Stimulated activated CD8-positive, alpha-beta memory T cell treated with anti-CD3 and anti-CD28 coated beads, Interleukin-12 subunit alpha, Interleukin-12 subunit beta, amount 100 ng/mL, for 4 hours (primary cell): ENCODE measurements at regions not wholly inside any gene's neighbourhood (a gene's known extent, or its start where the extent isn't known, plus 50 kb on each side); places are given as distances from the start of the nearest gene placed in this dataset.
"Not testable (repeated sequence)": the region's sequence is repeated elsewhere in the genome, so short reads cannot be mapped to it uniquely, and the experiment has no call there.

Source experiments
- DNase-seq: peaks from one replicate; pipeline ENCODE4 v3.0.0-alpha.2; 2020; ENCODE audit warnings: low read depth

DNA sequence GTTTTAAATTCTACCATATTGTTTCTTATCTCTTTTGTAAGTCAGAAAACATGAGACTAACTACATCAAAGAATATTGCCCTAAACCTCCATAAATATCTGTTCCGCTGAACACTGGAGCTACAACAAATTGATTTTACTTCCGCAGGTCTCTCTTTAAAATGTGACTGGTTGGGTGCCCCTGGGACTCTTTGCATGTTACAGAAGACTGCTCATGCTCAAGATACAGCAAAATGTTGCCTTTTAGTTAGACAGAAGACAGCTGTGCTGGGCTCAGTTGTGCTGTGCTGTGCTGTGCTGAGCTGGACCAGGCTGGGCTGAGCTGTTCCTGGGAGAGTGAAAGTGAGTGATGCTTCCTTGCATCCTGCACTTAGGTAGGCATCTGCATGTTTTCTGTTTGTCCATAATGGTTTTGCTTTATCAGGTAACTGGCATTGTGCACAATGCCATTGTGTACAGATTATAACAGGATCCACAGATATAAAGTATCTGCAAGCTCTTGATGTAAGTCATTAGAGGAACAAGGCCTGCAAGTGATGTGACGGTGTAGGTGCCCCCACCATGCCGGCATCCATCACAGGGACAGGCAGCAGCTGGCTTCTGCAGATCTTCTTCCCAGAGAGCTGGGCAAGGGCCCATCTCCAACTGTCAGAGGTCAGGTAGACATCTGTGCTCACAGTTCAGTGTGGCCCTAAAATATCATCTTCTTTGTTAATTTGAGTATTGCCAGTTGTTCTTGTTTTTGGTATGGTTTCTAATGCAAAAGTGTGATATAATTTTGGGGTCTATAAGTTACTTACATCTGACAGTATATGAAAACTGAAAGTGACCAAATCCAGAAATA lies 972.5 kb upstream of the CELF2 start:
- DNase-seq = no peak

DNA sequence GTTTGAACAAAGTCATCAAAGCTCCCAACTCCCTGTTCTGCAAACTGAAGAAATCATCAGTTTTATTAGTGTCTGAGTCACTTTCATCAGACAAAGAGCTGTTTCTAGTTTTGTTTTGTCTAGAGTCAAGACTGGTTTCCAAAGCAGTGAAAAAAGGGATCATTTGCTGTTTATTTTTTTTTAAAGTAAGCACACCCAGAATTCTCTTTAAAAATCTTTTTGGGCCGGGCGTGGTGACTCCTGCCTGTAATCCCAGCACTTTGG lies 972.0 kb upstream of the CELF2 start:
- no peak for DNase-seq

DNA sequence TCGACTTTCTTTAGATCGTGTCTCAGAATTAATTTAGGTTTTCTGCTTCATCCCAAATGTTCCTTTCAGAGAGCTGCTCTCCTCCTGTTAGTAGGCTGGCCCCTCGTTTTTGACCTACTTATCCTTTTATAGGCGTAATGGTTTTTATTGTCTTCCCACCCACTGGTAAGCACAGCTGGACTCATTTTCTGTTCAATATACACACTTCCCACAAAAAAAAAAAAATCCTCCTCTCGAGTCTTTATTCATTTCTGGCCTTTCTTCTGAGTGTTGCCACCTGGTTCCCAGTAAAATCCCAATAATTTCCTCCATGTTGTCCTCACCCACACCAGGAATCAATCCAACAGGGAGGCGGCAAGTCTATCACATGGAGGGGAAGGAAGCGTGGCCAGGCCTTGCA lies 970.2 kb upstream of the CELF2 start:
- DNase-seq = no peak

DNA sequence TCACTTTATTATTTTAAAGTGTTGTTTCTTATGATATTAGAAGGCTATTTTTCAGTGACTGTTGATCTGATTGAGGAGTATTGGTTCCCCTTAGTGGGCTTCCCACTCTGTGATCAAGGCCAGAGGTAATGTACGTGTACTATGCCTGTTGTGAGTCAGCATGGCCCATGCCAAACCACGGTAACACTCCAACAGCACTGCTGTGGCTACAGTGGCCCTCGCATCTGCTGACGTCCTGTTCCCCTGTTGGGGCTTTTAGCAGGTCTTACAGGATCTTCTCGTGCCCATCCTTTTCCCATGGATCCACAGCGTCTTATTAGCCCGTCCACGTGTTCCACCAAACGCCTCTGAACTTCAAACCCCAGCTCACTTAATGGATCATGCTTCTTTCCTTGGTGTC lies 964.6 kb upstream of the CELF2 start:
- DNase-seq = no peak

DNA sequence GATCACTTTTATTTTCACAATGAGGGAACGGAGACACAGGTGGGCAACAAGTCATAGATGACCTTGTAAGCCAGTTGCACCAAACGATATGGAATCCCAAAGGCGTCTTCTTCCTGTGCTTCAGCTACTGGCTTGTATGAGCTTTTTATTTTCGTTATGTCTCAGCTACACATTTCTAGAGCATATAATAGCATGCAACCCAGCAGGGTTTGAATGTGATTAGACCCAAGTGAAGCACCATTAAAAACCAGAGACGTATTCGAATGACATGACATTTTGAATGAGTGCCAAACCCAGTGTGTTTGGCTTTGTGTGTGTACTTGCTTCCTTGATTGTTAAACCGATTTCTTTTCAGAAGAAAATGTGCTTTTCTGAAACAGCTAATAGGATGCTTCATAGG lies 963.2 kb upstream of the CELF2 start:
- DNase-seq = no peak

DNA sequence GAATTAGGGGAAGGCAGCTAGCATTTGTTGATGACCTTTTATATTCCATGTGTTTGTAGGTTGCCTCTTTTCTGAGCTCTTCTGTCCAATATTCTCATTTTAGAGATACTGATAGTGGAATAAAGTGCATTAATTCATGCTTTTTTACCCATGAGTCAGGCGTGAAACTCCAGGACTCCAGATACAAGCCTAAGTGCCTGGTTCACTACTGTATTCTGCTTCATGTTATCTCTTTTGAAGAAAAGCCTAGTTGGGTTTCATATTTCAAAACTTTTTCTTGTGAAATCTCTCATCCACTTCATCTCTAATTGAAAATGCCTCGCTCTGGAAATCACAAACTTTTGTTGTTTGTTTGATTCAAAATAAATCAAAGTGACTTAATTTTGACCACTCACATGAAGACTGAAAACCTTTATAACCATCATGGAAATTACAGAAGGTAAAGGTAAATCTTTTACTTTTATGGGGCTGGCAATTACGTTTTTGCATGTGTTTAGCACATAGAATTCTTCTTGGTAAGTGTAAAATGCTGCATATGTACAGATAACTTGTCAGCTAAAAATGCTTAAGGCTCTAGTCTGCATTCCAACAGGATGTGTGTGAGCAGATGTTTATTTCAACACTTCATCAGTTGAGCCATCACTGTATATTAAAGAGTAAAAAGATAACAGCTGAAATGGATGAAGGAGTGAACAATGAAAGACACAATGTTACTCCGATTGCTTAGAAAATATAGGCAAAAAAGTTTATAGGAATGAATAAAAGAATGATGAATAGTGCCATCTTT lies 961.8 kb upstream of the CELF2 start:
- no peak for DNase-seq

- no peak for DNase-seq
Observed at GRCh38 chr10:10056961-10057360, 960.7 kb upstream of the CELF2 start.

GRCh38 chr10:10067644-10068043 lies 950.0 kb upstream of the CELF2 start:
- DNase-seq = no peak

DNA sequence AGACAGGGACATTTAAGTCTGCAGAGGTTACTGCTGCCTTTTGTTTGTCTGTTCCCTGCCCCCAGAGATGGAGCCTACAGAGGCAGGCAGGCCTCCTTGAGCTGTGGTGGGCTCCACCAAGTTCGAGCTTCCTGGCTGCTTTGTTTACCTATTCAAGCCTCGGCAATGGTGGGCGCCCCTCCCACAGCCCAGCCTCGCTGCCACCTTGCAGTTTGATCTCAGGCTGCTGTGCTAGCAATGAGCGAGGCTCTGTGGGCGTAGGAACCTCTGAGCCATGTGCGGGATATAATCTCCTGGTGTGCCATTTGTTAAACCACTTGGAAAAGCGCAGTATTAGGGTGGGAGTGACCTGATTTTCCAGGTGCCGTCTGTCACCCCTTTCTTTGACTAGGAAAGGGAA lies 942.8 kb upstream of the CELF2 start:
- DNase-seq = not testable (repeated sequence)

DNA sequence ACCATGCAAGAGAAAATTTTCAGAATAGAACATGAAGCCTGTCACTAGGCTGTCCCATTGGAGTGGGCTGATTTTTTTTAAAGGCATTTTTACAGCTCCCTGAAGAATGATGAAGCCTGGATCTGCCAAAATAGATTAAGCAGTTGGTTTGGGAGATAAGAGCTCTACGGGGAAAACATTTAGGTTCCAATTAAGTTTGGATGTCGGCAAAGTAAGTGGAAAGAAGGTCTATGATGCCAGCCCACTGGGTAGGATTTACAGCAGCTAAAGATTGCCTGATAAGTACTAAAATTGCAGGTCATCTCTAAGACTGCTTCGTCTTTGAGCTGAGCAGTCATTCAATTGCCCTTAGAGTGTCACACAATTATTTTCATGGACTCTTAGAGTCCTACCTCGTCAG lies 939.2 kb upstream of the CELF2 start:
- no peak for DNase-seq

- DNase-seq = no peak
Observed at GRCh38 chr10:10092581-10092980, 925.1 kb upstream of the CELF2 start.

DNA sequence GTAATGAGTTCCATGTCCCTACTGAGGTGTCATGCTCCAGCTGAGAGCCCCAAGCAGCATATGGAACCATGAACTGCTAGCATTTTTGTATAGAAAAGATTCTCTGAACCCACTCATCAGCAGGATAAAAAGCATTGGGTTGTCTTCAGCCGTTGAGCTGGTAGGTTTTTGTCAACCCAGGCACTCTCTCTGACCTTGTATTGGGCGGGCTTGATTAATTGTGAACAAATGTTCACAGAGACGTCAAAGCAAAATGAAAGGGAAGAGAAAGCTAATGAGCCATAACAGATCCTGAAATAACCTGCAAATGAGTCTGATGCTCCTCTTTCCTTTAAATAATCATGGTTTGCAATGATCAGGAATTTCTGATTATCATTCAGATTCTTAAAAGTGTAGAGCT lies 924.7 kb upstream of the CELF2 start:
- no peak for DNase-seq

GRCh38 chr10:10094691-10095090 lies 923.0 kb upstream of the CELF2 start:
- DNase-seq = no peak

GRCh38 chr10:10096296-10096695 lies 921.4 kb upstream of the CELF2 start:
- no peak for DNase-seq

GRCh38 chr10:10096898-10097297 lies 920.8 kb upstream of the CELF2 start:
- DNase-seq = no peak

DNA sequence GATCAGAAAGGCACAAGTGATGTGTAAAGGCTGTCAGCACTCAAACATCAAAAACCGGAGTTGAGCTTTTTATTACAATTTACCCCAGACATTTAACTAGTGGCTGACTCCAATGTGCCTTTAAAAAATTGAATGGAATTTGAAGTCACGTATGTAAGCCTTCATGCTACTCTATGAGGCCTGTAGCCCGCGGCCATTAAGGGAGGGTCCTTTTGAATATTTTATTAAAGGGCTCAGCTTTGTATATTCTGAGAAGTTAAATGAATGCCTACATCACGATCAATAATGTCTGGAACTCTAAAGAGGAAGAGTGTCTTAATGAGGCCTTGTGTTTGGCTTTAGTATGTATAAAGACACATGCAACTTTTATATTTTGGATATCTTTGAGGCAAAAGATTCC lies 916.6 kb upstream of the CELF2 start:
- DNase-seq = no peak

GRCh38 chr10:10110844-10111490 lies 906.7 kb upstream of the CELF2 start:
- no peak for DNase-seq

- DNase-seq = no peak
Observed at GRCh38 chr10:10118131-10118530, 899.5 kb upstream of the CELF2 start.

- DNase-seq = no peak
Observed at GRCh38 chr10:10120671-10121070, 897.0 kb upstream of the CELF2 start.

DNA sequence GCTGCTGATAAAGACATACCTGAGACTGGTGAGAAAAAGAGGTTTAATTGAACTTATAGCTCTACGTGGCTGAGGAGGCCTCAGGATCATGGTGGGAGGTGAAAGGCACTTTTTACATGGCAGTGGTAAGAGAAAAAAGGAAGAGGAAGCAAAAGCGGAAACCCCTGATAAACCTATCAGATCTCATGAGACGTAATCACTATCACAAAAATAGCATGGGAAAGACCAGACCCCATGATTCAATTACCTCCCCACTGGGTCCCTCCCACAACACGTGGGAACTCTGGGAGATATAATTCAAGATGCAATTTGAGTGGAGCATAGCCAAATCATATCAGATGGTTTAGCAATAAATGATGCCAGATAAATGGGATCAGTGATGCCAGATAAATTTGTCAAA lies 892.0 kb upstream of the CELF2 start:
- no peak for DNase-seq

- no peak for DNase-seq
Observed at GRCh38 chr10:10126218-10126617, 891.5 kb upstream of the CELF2 start.

DNA sequence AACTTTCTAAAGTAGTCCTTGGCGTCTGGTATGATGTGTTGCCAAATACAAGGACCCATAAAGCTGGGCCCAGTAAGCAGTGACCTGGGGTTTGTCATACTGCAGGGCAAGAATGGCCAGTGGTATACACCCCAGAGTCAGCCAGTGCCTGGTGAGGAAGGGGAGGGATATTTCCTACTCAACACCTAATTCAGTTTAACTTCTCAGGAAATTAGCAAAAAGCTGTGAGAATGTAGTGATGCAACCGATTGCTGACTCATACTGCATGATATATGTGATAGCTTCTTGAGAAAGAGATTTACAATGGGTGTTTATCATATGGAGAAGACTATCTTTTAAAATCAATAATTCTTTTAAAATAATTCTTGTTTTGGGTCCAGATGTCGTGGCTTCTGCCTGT lies 889.3 kb upstream of the CELF2 start:
- DNase-seq = no peak

- no peak for DNase-seq
Observed at GRCh38 chr10:10130686-10131085, 887.0 kb upstream of the CELF2 start.
